ENCODE measurements at regions not wholly inside any gene's neighbourhood (a gene's known extent, or its start where the extent isn't known, plus 50 kb on each side); places are given as distances from the start of the nearest gene placed in this dataset.

DNA sequence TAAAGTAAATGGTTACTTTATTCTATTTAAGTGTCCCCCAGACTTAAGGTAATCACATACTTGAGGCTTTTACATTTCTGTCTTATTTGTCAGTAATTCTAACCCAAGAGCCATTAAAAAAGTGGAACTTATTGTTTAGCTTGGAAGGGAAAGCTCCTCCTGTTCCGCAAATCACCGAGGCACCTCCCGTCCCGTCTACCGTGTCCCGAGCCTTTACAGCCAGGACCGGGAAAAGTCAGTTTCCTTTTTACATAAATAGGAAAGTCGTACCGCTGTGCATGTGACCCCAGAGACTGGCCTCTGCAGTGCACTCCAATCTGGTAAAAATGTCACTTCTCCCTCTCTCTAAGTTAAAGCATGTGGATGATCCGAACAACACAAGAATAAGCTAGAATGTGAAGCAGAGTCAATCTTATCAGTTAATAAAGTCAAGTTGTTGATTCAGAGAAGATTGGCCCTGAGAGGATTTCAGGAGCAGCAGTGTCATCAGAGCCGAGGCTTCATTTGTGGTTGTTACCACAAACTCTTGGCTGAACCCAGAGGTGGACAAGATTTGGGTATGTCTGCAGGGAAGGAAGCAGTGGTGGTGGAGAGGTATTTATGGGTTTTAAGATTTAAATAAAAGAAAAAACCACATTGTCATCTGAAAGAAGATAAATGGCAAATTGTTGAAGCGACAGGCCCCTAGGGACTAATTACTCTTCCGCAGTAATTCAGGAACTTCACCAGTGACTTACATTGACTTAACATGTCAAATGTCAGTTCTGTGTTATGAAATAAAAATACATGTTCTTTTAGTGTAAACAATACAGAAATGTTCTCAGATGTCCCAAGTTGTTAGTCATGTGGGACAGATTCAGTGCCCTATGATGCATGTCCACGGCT lies 316.6 kb upstream of the ZNF32 start:
- DNase-seq (ENCODE audit: low spot score): peak; percentile 13
- no peaks in the 10 kb centered on the region for H3K36me3 ChIP-seq (ENCODE audit: control insufficient read depth in 4 of 4, insufficient read depth in 3 of 4, low read depth in 1 of 4, low read length in 3 of 4)
- TF ChIP-seq FOXA2 (IDR thresholded peaks at IDR 0.05) (no peak), GABPA (IDR thresholded peaks at IDR 0.05 in 1 of 2, conservative IDR thresholded peaks at IDR 0.05 in 1 of 2) (no peak), HNF4A (conservative IDR thresholded peaks at IDR 0.05) (no peak), HNF4G (IDR thresholded peaks at IDR 0.05) (no peak), TAF1 (conservative IDR thresholded peaks at IDR 0.05) (no peak), RXRA (IDR thresholded peaks at IDR 0.05) (no peak), NR2F2 (IDR thresholded peaks at IDR 0.05) (no peak), EGR1 (IDR thresholded peaks at IDR 0.05; ENCODE audit: low read depth in 2 of 2) (no peak), FOXA1 (IDR thresholded peaks at IDR 0.05) (no peak), YY1 (IDR thresholded peaks at IDR 0.05) (no peak), RAD21 (IDR thresholded peaks at IDR 0.05) (no peak)
- TF ChIP-seq, protein P1, sequence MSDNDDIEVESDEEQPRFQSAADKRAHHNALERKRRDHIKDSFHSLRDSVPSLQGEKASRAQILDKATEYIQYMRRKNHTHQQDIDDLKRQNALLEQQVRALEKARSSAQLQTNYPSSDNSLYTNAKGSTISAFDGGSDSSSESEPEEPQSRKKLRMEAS (IDR thresholded peaks at IDR 0.05): no peak
- TF ChIP-seq, protein P2, sequence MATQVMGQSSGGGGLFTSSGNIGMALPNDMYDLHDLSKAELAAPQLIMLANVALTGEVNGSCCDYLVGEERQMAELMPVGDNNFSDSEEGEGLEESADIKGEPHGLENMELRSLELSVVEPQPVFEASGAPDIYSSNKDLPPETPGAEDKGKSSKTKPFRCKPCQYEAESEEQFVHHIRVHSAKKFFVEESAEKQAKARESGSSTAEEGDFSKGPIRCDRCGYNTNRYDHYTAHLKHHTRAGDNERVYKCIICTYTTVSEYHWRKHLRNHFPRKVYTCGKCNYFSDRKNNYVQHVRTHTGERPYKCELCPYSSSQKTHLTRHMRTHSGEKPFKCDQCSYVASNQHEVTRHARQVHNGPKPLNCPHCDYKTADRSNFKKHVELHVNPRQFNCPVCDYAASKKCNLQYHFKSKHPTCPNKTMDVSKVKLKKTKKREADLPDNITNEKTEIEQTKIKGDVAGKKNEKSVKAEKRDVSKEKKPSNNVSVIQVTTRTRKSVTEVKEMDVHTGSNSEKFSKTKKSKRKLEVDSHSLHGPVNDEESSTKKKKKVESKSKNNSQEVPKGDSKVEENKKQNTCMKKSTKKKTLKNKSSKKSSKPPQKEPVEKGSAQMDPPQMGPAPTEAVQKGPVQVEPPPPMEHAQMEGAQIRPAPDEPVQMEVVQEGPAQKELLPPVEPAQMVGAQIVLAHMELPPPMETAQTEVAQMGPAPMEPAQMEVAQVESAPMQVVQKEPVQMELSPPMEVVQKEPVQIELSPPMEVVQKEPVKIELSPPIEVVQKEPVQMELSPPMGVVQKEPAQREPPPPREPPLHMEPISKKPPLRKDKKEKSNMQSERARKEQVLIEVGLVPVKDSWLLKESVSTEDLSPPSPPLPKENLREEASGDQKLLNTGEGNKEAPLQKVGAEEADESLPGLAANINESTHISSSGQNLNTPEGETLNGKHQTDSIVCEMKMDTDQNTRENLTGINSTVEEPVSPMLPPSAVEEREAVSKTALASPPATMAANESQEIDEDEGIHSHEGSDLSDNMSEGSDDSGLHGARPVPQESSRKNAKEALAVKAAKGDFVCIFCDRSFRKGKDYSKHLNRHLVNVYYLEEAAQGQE (IDR thresholded peaks at IDR 0.05): no peak
- TF ChIP-seq, protein P3, sequence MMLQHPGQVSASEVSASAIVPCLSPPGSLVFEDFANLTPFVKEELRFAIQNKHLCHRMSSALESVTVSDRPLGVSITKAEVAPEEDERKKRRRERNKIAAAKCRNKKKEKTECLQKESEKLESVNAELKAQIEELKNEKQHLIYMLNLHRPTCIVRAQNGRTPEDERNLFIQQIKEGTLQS (IDR thresholded peaks at IDR 0.05): no peak
- H3K27me3 ChIP-seq (ENCODE audit: control insufficient read depth in 4 of 4, insufficient read depth in 4 of 4, low read length in 3 of 4): no peaks in the 10 kb centered on the region
- H3K4me1 ChIP-seq (ENCODE audit: control insufficient read depth in 4 of 4, insufficient read depth in 4 of 4, low read length in 3 of 4): peaks cover 0 to 3% (median 0%) of the 10 kb centered on the region in 4 donors
- H3K9me3 ChIP-seq (ENCODE audit: control insufficient read depth in 4 of 4, low read length in 3 of 4): no peaks in the 10 kb centered on the region
- peak overlapping the region in 1 of 2 donors; percentile 31 for H3K27ac ChIP-seq (ENCODE audit: low read depth in 1 of 2, low read length in 2 of 2)
- H3K4me3 ChIP-seq (ENCODE audit: low read depth in 1 of 3, low read length in 3 of 3): no peak overlapping the region
- WGBS: 61% methylated on average over 14 of the region's 14 CpGs
- no peak overlapping the region for H3K9ac ChIP-seq (ENCODE audit: low read depth in 1 of 2, low read length in 2 of 2)

DNA sequence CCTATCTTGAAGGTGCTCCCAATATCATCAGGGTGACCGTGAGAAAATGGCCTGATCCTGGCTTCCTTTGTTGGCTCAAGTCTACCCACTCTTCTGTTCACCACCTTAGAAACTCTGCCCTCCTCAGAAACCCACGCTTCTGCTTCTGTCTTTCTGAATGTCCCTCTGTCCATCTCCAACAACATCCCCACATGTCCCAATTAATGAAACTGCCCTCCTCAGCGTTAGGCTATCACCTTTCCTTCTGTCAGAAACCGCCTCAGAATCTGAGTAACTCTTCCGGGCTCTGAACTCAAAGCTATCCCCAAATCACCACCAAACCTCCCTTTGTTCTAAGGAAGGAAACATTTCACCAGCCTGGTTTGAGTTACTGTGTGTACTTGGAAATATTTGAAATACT lies 315.8 kb upstream of the ZNF32 start:
- peak overlapping the region in 1 of 2 donors; percentile 15 for H3K27ac ChIP-seq (ENCODE audit: low read depth in 1 of 2, low read length in 2 of 2)
- WGBS: 78% methylated on average over 5 of the region's 5 CpGs
- H3K9ac ChIP-seq (ENCODE audit: low read depth in 1 of 2, low read length in 2 of 2): no peak overlapping the region
- H3K4me3 ChIP-seq (ENCODE audit: low read depth in 1 of 3, low read length in 3 of 3): no peak overlapping the region
- H3K36me3 ChIP-seq (ENCODE audit: control insufficient read depth in 4 of 4, insufficient read depth in 3 of 4, low read depth in 1 of 4, low read length in 3 of 4): no peaks in the 10 kb centered on the region
- TF ChIP-seq, protein P4, sequence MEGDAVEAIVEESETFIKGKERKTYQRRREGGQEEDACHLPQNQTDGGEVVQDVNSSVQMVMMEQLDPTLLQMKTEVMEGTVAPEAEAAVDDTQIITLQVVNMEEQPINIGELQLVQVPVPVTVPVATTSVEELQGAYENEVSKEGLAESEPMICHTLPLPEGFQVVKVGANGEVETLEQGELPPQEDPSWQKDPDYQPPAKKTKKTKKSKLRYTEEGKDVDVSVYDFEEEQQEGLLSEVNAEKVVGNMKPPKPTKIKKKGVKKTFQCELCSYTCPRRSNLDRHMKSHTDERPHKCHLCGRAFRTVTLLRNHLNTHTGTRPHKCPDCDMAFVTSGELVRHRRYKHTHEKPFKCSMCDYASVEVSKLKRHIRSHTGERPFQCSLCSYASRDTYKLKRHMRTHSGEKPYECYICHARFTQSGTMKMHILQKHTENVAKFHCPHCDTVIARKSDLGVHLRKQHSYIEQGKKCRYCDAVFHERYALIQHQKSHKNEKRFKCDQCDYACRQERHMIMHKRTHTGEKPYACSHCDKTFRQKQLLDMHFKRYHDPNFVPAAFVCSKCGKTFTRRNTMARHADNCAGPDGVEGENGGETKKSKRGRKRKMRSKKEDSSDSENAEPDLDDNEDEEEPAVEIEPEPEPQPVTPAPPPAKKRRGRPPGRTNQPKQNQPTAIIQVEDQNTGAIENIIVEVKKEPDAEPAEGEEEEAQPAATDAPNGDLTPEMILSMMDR (IDR thresholded peaks at IDR 0.05; ENCODE audit: low read depth, low read length, missing input control): no peak
- TF ChIP-seq RAD21 (IDR thresholded peaks at IDR 0.05) (no peak), GABPA (IDR thresholded peaks at IDR 0.05 in 1 of 2, conservative IDR thresholded peaks at IDR 0.05 in 1 of 2) (no peak), FOXA1 (IDR thresholded peaks at IDR 0.05) (no peak), JUND (IDR thresholded peaks at IDR 0.05) (no peak), RXRA (IDR thresholded peaks at IDR 0.05) (no peak), TAF1 (conservative IDR thresholded peaks at IDR 0.05) (no peak), NR2F2 (IDR thresholded peaks at IDR 0.05) (no peak), FOXA2 (IDR thresholded peaks at IDR 0.05) (no peak), EGR1 (IDR thresholded peaks at IDR 0.05; ENCODE audit: low read depth in 2 of 2) (no peak), HNF4G (IDR thresholded peaks at IDR 0.05) (no peak), SP1 (IDR thresholded peaks at IDR 0.05) (no peak)
- TF ChIP-seq, protein P5, sequence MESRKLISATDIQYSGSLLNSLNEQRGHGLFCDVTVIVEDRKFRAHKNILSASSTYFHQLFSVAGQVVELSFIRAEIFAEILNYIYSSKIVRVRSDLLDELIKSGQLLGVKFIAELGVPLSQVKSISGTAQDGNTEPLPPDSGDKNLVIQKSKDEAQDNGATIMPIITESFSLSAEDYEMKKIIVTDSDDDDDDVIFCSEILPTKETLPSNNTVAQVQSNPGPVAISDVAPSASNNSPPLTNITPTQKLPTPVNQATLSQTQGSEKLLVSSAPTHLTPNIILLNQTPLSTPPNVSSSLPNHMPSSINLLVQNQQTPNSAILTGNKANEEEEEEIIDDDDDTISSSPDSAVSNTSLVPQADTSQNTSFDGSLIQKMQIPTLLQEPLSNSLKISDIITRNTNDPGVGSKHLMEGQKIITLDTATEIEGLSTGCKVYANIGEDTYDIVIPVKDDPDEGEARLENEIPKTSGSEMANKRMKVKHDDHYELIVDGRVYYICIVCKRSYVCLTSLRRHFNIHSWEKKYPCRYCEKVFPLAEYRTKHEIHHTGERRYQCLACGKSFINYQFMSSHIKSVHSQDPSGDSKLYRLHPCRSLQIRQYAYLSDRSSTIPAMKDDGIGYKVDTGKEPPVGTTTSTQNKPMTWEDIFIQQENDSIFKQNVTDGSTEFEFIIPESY (IDR thresholded peaks at IDR 0.05): no peak
- TF ChIP-seq, protein P3 (IDR thresholded peaks at IDR 0.05): no peak
- H3K27me3 ChIP-seq (ENCODE audit: control insufficient read depth in 4 of 4, insufficient read depth in 4 of 4, low read length in 3 of 4): no peaks in the 10 kb centered on the region
- DNase-seq (ENCODE audit: low spot score): no peak
- no peaks in the 10 kb centered on the region for H3K9me3 ChIP-seq (ENCODE audit: control insufficient read depth in 4 of 4, low read length in 3 of 4)
- H3K4me1 ChIP-seq (ENCODE audit: control insufficient read depth in 4 of 4, insufficient read depth in 4 of 4, low read length in 3 of 4): peaks cover 0 to 3% (median 0%) of the 10 kb centered on the region in 4 donors

Measured in liver (tissue), 8 donors.